ENCODE measurements at regions not wholly inside any gene's neighbourhood (a gene's known extent, or its start where the extent isn't known, plus 50 kb on each side); places are given as distances from the start of the nearest gene placed in this dataset.

DNA sequence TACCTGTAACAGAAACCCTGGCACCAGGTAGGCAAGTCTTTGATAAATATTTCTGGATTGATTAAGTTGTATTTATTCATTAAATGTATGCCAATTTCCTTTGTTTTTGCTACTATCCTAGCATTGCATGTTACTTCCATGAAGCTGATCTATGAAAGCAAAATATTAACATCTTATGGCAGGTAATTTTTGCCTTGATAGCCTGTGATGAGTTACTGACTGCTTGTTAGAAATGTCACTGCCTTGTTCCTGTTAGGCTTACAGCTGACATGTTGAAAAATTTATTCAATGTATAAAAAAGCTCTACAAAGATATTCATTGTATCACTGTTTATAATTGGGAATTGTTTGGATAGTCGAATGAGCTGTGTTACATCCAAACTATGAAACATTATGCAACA, 830.1 kb downstream of the TUSC7 start:
- Mint-ChIP-seq H3K4me3 (no peak overlapping the region), H3K4me1 (no peaks in the 10 kb centered on the region), H3K27me3 (ENCODE audit: insufficient read depth) (no peaks in the 10 kb centered on the region), H3K36me3 (ENCODE audit: low read depth) (peaks cover 2% of the 10 kb centered on the region), H3K27ac (no peak overlapping the region), H3K9me3 (peaks cover 9% of the 10 kb centered on the region)
- Histone ChIP-seq H3K9ac (ENCODE audit: extremely low read depth, low read length, poor library complexity, severe bottlenecking) (no peak overlapping the region), H3K36me3 (ENCODE audit: control insufficient read depth, insufficient read depth, low read length) (no peaks in the 10 kb centered on the region), H3K27ac (ENCODE audit: low read depth, low read length) (no peak overlapping the region), H3K4me3 (ENCODE audit: low read length) (no peak overlapping the region), H3K27me3 (ENCODE audit: control insufficient read depth, insufficient read depth, low read length, poor library complexity, severe bottlenecking) (no peaks in the 10 kb centered on the region), H3K4me1 (ENCODE audit: control insufficient read depth, insufficient read depth, low read length) (no peaks in the 10 kb centered on the region), H3K9me3 (ENCODE audit: control insufficient read depth, low read length) (peaks cover 5% of the 10 kb centered on the region)
- no peak for TF ChIP-seq CTCF (conservative IDR thresholded peaks at IDR 0.05)
- DNase-seq = no peak
- WGBS, 2 experiments (ENCODE audit: insufficient coverage in 1 of 2, insufficient read length in 1 of 2) = no CpG with 5 or more reads among the region's 1 CpG

GRCh38 chr3:117540597-117540996, 831.0 kb downstream of the TUSC7 start:
- TF ChIP-seq CTCF (conservative IDR thresholded peaks at IDR 0.05) = no peak
- H3K36me3 Mint-ChIP-seq (ENCODE audit: low read depth) = peaks cover 2% of the 10 kb centered on the region
- 71 to 95% methylated on average over 1 of the region's 1 CpG for WGBS, 2 experiments (ENCODE audit: insufficient coverage in 1 of 2, insufficient read length in 1 of 2)
- no peaks in the 10 kb centered on the region for H3K4me1 ChIP-seq (ENCODE audit: control insufficient read depth, insufficient read depth, low read length)
- H3K9me3 ChIP-seq (ENCODE audit: control insufficient read depth, low read length) = peaks cover 5% of the 10 kb centered on the region
- H3K27me3 ChIP-seq (ENCODE audit: control insufficient read depth, insufficient read depth, low read length, poor library complexity, severe bottlenecking) = no peaks in the 10 kb centered on the region
- no peak overlapping the region for H3K9ac ChIP-seq (ENCODE audit: extremely low read depth, low read length, poor library complexity, severe bottlenecking)
- no peak overlapping the region for H3K4me3 ChIP-seq (ENCODE audit: low read length)
- peaks cover 9% of the 10 kb centered on the region for H3K9me3 Mint-ChIP-seq
- H3K27ac Mint-ChIP-seq = no peak overlapping the region
- no peak overlapping the region for H3K4me3 Mint-ChIP-seq
- no peaks in the 10 kb centered on the region for H3K4me1 Mint-ChIP-seq
- H3K36me3 ChIP-seq (ENCODE audit: control insufficient read depth, insufficient read depth, low read length) = no peaks in the 10 kb centered on the region
- DNase-seq = no peak
- H3K27ac ChIP-seq (ENCODE audit: low read depth, low read length) = no peak overlapping the region
- H3K27me3 Mint-ChIP-seq (ENCODE audit: insufficient read depth) = no peaks in the 10 kb centered on the region

DNA sequence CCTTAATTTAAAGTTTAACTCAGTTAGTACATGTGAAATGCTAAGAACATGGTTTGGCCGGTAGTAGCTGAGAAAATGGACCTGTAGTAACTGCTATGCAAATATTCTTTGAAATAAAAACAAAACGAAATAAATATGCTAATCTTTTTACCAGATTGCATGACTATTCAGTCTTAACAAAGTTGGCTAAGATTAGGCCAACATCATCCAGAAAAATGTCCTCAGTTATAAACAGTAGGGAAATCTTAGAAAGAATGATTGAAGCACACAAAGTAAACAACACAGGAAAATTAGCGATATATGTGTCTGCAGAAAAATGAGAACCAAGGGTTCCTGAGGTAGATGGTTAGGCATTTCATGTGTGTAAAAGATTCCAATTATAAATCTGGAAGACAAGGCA, 832.1 kb downstream of the TUSC7 start:
- no peak overlapping the region for H3K9ac ChIP-seq (ENCODE audit: extremely low read depth, low read length, poor library complexity, severe bottlenecking)
- no peaks in the 10 kb centered on the region for H3K36me3 ChIP-seq (ENCODE audit: control insufficient read depth, insufficient read depth, low read length)
- no peaks in the 10 kb centered on the region for H3K27me3 ChIP-seq (ENCODE audit: control insufficient read depth, insufficient read depth, low read length, poor library complexity, severe bottlenecking)
- Mint-ChIP-seq H3K27ac (no peak overlapping the region), H3K27me3 (ENCODE audit: insufficient read depth) (no peaks in the 10 kb centered on the region), H3K4me3 (no peak overlapping the region), H3K36me3 (ENCODE audit: low read depth) (peaks cover 2% of the 10 kb centered on the region), H3K4me1 (no peaks in the 10 kb centered on the region), H3K9me3 (peaks cover 5% of the 10 kb centered on the region)
- TF ChIP-seq CTCF (conservative IDR thresholded peaks at IDR 0.05) = no peak
- H3K4me1 ChIP-seq (ENCODE audit: control insufficient read depth, insufficient read depth, low read length) = no peaks in the 10 kb centered on the region
- H3K4me3 ChIP-seq (ENCODE audit: low read length) = no peak overlapping the region
- DNase-seq = no peak
- 90 to 100% methylated on average over 1 to 3 of the region's 3 CpGs for WGBS, 2 experiments (ENCODE audit: insufficient coverage in 1 of 2, insufficient read length in 1 of 2)
- peaks cover 5% of the 10 kb centered on the region for H3K9me3 ChIP-seq (ENCODE audit: control insufficient read depth, low read length)
- H3K27ac ChIP-seq (ENCODE audit: low read depth, low read length) = no peak overlapping the region

Data from endodermal cell (in vitro differentiated cells).